HepG2 (cell line): ENCODE measurements at regions not wholly inside any gene's neighbourhood (a gene's known extent, or its start where the extent isn't known, plus 50 kb on each side); places are given as distances from the start of the nearest gene placed in this dataset.

ENCODE experiments used
- CHD4 ChIP-seq: fragments of 200-600 bp; sonication (generic); IDR thresholded peaks from 2 replicates; pipeline ENCODE4 v1.7.0; 2017; ENCODE audit warnings: mild to moderate bottlenecking, low read length, borderline replicate concordance
- CTCF ChIP-seq: sonication (generic); formaldehyde crosslinking; IDR thresholded peaks from 2 replicates; pipeline ENCODE4 v1.5.0; 2020; ENCODE audit warnings: mild to moderate bottlenecking, missing genetic modification reagents, moderate library complexity
- EP300 ChIP-seq, 3 experiments: sonication (generic) in 1 of 3; formaldehyde crosslinking in 1 of 3; IDR thresholded peaks; 2 replicates each; pipeline versions ENCODE4 v1.5.1 to v1.6.1; 2011 to 2020; ENCODE audit warnings: low read depth in 2 of 3, low read length in 2 of 3, borderline replicate concordance in 1 of 3, improper control_type of control experiment in 1 of 3, mild to moderate bottlenecking in 1 of 3, missing genetic modification reagents in 1 of 3, moderate library complexity in 1 of 3
- JUN ChIP-seq: sonication (generic); formaldehyde crosslinking; IDR thresholded peaks from 2 replicates; pipeline ENCODE4 v1.4.0; 2020; ENCODE audit warnings: mild to moderate bottlenecking, missing genetic modification reagents
- KAT2B ChIP-seq: fragments of 150-350 bp; IDR thresholded peaks from 2 replicates; pipeline ENCODE4 v1.6.1; 2014; ENCODE audit warnings: low read depth, low read length, borderline replicate concordance
- PHF20 ChIP-seq: sonication (generic); formaldehyde crosslinking; IDR thresholded peaks from 2 replicates; pipeline ENCODE4 v1.5.0; 2020; ENCODE audit warnings: mild to moderate bottlenecking, missing genetic modification reagents
- POLR2AphosphoS5 ChIP-seq: IDR thresholded peaks from 2 replicates; pipeline ENCODE4 v1.6.1; 2012; ENCODE audit warnings: low read depth, low read length
- YY1 ChIP-seq: IDR thresholded peaks from 2 replicates; pipeline ENCODE4 v1.6.1; 2011; ENCODE audit warnings: low read length, low read depth, moderate library complexity, mild to moderate bottlenecking; ENCODE audit not compliant: insufficient read depth, insufficient replicate concordance
- ZBTB44 ChIP-seq: sonication (generic); formaldehyde crosslinking; IDR thresholded peaks from 2 replicates; pipeline ENCODE4 v1.4.0; 2020; ENCODE audit warnings: missing genetic modification reagents
- ZMAT5 ChIP-seq: sonication (generic); formaldehyde crosslinking; IDR thresholded peaks from 2 replicates; pipeline ENCODE4 v1.5.0; 2020; ENCODE audit warnings: mild to moderate bottlenecking, low read depth, missing genetic modification reagents, borderline replicate concordance
- ZNF451 ChIP-seq: sonication (generic); formaldehyde crosslinking; IDR thresholded peaks from 2 replicates; pipeline ENCODE4 v1.5.0; 2020; ENCODE audit warnings: mild to moderate bottlenecking, missing genetic modification reagents
- ZNF761 ChIP-seq: sonication (generic); formaldehyde crosslinking; conservative IDR thresholded peaks from 2 replicates; pipeline ENCODE4 v1.4.0; 2020; ENCODE audit warnings: mild to moderate bottlenecking, missing genetic modification reagents

- TF ChIP-seq CTCF (CRISPR knock-in tag) (no peak), ZNF761 (CRISPR knock-in tag) (no peak), KAT2B (no peak), EP300 (IDR thresholded peaks at IDR 0.05; ENCODE audit: low read depth in 2 of 2, low read length in 2 of 2) (no peak), EP300 (CRISPR knock-in tag; IDR thresholded peaks at IDR 0.05; ENCODE audit: borderline replicate concordance) (no peak), ZBTB44 (no peak), ZNF451 (CRISPR knock-in tag) (no peak), CHD4 (no peak), POLR2AphosphoS5 (no peak), JUN (no peak), PHF20 (CRISPR knock-in tag) (no peak), ZMAT5 (CRISPR knock-in tag) (no peak), YY1 (no peak)
Measured at GRCh38 chr19:28472843-28473242, 740.1 kb downstream of the UQCRFS1 start.
